Common myeloid progenitor, CD34-positive (primary cell): ENCODE measurements at regions not wholly inside any gene's neighbourhood (a gene's known extent, or its start where the extent isn't known, plus 50 kb on each side); places are given as distances from the start of the nearest gene placed in this dataset.
"Not testable (repeated sequence)": the region's sequence is repeated elsewhere in the genome, so short reads cannot be mapped to it uniquely, and the experiment has no call there.

Experiments used
- CTCF ChIA-PET: fragments of 350-600 bp; sonication (Branson Sonifier 250); formaldehyde crosslinking; loops from one replicate; lab custom pipeline; 2021; ENCODE audit warnings: antibody characterized with exemption; lab: Charles Lee
- POLR2A ChIA-PET: fragments of 350-600 bp; sonication (Branson Sonifier 250); formaldehyde crosslinking; loops from one replicate; lab custom pipeline; 2021; ENCODE audit warnings: antibody characterized with exemption; lab: Charles Lee
- DNase-seq, 3 donors: peaks; one replicate each; pipeline versions ENCODE4 v3.0.0 to v3.0.0-alpha.2; 2013
- H3K27ac ChIP-seq, 2 experiments: 1 replicate in 1 of 2; 2 replicates in 1 of 2; pipeline ENCODE4 v1.7.0; 2013; ENCODE audit warnings: inconsistent platforms in 2 of 2, low read length in 2 of 2, mild to moderate bottlenecking in 2 of 2, low read depth in 1 of 2, moderate library complexity in 1 of 2; ENCODE audit not compliant: severe bottlenecking in 2 of 2, insufficient read depth in 1 of 2, poor library complexity in 1 of 2
- H3K27me3 ChIP-seq, 5 experiments: replicated peaks in 2 of 5; 1 replicate in 3 of 5; 2 replicates in 2 of 5; pipeline versions ENCODE4 v1.6.1 to v1.7.0; 2013; ENCODE audit warnings: low read length in 4 of 5, mild to moderate bottlenecking in 2 of 5, moderate library complexity in 2 of 5, inconsistent platforms in 1 of 5; ENCODE audit not compliant: insufficient read depth in 5 of 5, control insufficient read depth in 4 of 5
- H3K36me3 ChIP-seq, 4 experiments: 1 replicate in 2 of 4; 2 replicates in 2 of 4; pipeline versions ENCODE4 v1.6.1 to v1.7.0; 2013; ENCODE audit warnings: low read length in 3 of 4, control low read depth in 1 of 4, mild to moderate bottlenecking in 1 of 4; ENCODE audit not compliant: control insufficient read depth in 4 of 4, insufficient read depth in 4 of 4
- H3K4me1 ChIP-seq, 4 experiments: 1 replicate in 3 of 4; 2 replicates in 1 of 4; pipeline versions ENCODE4 v1.6.1 to v1.7.1; 2013; ENCODE audit warnings: low read length in 3 of 4, mild to moderate bottlenecking in 3 of 4, control low read depth in 1 of 4, inconsistent platforms in 1 of 4, moderate library complexity in 1 of 4; ENCODE audit not compliant: control insufficient read depth in 4 of 4, insufficient read depth in 4 of 4; ENCODE audit errors: control extremely low read depth in 1 of 4
- H3K4me3 ChIP-seq, 7 experiments: 1 replicate in 4 of 7; 2 replicates in 3 of 7; pipeline versions ENCODE4 v1.5.1 to v1.7.0; 2013; ENCODE audit warnings: mild to moderate bottlenecking in 7 of 7, low read length in 6 of 7, moderate library complexity in 6 of 7, inconsistent platforms in 2 of 7, low read depth in 2 of 7, control low read depth in 1 of 7; ENCODE audit not compliant: insufficient read depth in 4 of 7, control insufficient read depth in 1 of 7; ENCODE audit errors: extremely low read depth in 1 of 7
- H3K9me3 ChIP-seq, 5 experiments: 1 replicate in 4 of 5; 2 replicates in 1 of 5; pipeline versions ENCODE4 v1.6.1 to v1.7.1; 2013; ENCODE audit warnings: low read length in 4 of 5, mild to moderate bottlenecking in 2 of 5, inconsistent platforms in 1 of 5, low read depth in 1 of 5, moderate library complexity in 1 of 5; ENCODE audit not compliant: control insufficient read depth in 4 of 5, insufficient read depth in 2 of 5; ENCODE audit errors: control extremely low read depth in 1 of 5
- WGBS: methylation state at CpG from one replicate; pipeline ENCODE4 v1.1.5; 2013; ENCODE audit not compliant: insufficient coverage; 5-methylcytosine and 5-hydroxymethylcytosine counted together

DNA sequence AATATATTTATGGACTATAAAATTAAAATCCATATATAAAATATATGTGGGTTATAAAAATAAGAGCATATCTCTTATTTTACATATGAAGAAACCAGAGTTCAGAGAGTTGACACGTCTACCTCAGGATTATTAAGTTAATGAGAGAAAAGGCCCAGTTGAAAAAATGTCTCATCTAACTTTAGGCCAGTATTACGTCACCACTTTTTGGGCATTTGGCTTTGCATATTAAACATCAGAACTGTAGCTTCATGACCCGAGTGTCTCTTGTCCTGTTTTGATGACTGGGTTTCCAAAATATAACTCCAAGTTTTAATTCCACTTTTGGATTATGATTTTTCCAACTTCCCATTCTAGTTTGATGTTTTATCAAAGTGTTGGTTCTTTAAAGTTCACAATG lies 1026.1 kb downstream of the SLC6A15 start:
- DNase-seq, result no peak
- no peak overlapping the region for H3K4me3 ChIP-seq
- no peak overlapping the region for H3K27ac ChIP-seq
- H3K36me3 ChIP-seq, result no peaks in the 10 kb centered on the region
- WGBS, result 100% methylated on average over 1 of the region's 3 CpGs
- CTCF ChIA-PET, result no interaction called here
- no peaks in the 10 kb centered on the region for H3K4me1 ChIP-seq
- no peaks in the 10 kb centered on the region for H3K27me3 ChIP-seq
- no peaks in the 10 kb centered on the region for H3K9me3 ChIP-seq
- POLR2A ChIA-PET, result no interaction called here

DNA sequence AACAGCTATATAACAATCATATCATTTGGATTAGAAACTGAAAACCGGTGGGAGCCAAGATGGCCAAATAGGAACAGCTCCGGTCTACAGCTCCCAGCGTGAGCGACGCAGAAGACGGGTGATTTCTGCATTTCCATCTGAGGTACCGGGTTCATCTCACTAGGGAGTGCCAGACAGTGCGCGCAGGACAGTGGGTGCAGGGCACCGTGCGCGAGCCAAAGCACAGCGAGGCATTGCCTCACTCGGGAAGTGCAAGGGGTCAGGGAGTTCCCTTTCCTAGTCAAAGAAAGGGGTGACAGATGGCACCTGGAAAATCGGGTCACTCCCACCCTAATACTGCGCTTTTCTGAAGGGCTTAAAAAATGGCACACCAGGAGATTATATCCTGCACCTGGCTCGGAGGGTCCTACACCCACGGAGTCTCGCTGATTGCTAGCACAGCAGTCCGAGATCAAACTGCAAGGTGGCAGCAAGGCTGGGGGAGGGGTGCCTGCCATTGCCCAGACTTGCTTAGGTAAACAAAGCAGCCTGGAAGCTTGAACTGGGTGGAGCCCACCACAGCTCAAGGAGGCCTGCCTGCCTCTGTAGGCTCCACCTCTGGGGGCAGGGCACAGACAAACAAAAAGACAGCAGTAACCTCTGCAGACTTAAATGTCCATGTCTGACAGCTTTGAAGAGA lies 1041.5 kb downstream of the SLC6A15 start:
- H3K9me3 ChIP-seq, H3K27me3 ChIP-seq, CTCF ChIA-PET, H3K27ac ChIP-seq, H3K36me3 ChIP-seq, H3K4me1 ChIP-seq, POLR2A ChIA-PET, DNase-seq, H3K4me3 ChIP-seq: not testable (repeated sequence)
- WGBS, result 92% methylated on average over 5 of the region's 20 CpGs

DNA sequence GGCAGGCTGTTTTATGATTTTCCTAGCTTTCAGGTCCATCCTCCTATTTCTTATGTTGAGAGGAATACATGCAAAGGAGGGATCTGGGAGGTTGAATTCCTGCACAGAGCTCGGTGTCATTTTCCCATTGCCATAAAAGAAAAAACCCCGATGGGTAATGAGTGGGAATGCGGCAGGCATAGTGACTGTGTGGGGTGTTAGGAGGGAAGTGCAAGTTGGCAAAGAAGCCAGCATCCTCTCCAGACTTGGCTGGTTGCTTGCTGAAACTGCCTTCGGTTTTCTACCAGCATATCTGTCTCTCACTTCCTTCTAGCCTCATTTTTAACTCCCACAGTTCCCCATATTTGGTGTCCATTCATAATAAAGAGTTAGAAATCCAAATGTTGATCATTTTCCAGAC lies 1046.1 kb downstream of the SLC6A15 start:
- Histone ChIP-seq H3K27me3 (no peaks in the 10 kb centered on the region), H3K27ac (no peak overlapping the region), H3K9me3 (no peaks in the 10 kb centered on the region), H3K4me3 (no peak overlapping the region), H3K36me3 (no peaks in the 10 kb centered on the region), H3K4me1 (no peaks in the 10 kb centered on the region)
- ChIA-PET CTCF (no interaction called here), POLR2A (no interaction called here)
- WGBS, result 97% methylated on average over 3 of the region's 4 CpGs
- no peak for DNase-seq

DNA sequence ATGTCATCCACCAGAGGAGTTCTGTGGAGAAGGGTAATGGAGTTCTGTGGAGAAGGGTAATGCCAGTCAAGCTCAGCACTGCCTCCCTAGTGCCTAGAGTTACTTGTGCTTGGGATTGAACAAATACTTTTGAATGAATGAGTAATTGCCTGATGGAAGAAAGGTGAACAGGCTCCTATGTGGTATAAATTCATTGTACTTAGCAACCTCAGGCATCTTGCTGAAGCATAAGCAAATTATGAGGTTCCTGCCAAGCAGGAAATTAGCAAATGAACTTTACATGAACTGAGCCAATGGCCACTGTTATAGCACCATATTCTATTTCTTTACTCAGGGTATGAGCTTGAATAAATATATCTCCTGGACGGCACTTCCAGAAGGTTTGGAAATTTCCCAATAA lies 1047.2 kb downstream of the SLC6A15 start:
- no peak for DNase-seq
- Histone ChIP-seq H3K4me1 (no peaks in the 10 kb centered on the region), H3K4me3 (no peak overlapping the region), H3K27ac (no peak overlapping the region), H3K36me3 (no peaks in the 10 kb centered on the region), H3K27me3 (no peaks in the 10 kb centered on the region), H3K9me3 (no peaks in the 10 kb centered on the region)
- WGBS, result no CpG with 5 or more reads among the region's 1 CpG
- CTCF ChIA-PET, result no interaction called here
- POLR2A ChIA-PET, result no interaction called here

DNA sequence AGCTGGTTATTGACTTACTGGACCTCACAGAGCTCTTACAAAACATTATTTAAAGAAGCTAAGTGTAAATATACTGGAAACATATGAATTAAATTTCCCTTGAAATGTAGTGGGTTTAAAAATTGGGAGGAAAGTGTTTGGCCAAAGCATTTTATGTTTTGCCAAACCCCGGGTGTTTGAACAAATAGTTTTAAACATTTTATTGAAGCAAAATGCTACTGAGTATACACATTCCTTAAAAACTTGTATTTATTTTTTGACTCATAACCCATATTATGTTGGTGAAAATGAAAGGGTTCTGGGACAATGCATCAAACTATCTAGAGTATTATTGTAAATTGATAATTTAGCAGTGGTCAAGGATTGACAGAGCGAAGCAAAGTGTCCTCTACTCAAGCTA lies 1048.5 kb downstream of the SLC6A15 start:
- Histone ChIP-seq H3K27ac (no peak overlapping the region), H3K36me3 (no peaks in the 10 kb centered on the region), H3K4me3 (no peak overlapping the region), H3K4me1 (no peaks in the 10 kb centered on the region), H3K27me3 (no peaks in the 10 kb centered on the region), H3K9me3 (no peaks in the 10 kb centered on the region)
- ChIA-PET POLR2A (no interaction called here), CTCF (no interaction called here)
- no peak for DNase-seq
- WGBS, result no CpG with 5 or more reads among the region's 2 CpGs

DNA sequence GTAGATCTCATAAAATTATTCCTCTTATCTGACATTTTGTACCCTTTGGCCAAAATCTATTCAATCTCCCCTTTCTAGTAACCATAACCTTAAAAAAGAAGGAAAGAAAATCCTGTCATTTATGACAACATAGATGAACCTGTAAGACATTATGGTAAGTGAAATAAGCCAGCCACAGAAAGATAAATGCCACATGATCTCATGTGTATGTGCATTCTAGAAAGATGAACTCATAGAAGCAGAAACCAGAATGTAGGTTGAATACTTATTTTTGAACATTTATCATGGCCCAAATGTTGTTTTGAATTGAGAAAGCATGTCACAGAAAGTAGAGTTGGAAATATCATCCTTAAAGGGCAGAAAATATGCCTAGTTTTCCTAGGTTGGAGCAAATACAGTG lies 1053.6 kb downstream of the SLC6A15 start:
- POLR2A ChIA-PET, result no interaction called here
- H3K27ac ChIP-seq, result no peak overlapping the region
- CTCF ChIA-PET, result no interaction called here

DNA sequence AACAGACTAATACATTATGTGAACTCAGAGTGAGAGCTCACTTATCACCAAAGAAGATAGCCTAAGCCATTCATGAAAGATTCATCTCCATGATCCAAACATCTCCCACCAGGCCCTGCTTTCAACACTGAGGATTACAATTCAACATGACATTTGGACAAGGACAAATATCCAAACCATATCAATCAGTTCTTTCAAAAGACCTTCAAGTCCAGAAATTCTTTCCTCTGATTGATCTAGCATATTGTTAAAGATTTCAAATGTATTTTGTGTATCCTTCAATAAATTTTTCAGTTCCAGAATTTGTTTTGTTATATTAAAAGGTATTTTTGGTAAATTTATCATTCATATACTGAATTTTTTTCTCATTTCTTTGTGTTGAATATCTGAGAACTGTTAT lies 1055.8 kb downstream of the SLC6A15 start:
- CTCF ChIA-PET, result no interaction called here
- H3K27me3 ChIP-seq, result no peaks in the 10 kb centered on the region
- POLR2A ChIA-PET, result no interaction called here

More for the DNA sequence above, 1053.6 kb downstream of the SLC6A15 start:
- H3K36me3 ChIP-seq, result no peaks in the 10 kb centered on the region
- DNase-seq, result no peak
- H3K4me1 ChIP-seq, result no peaks in the 10 kb centered on the region
- H3K9me3 ChIP-seq, result peaks cover 0 to 12% (median 1%) of the 10 kb centered on the region in 5 experiments
- H3K27me3 ChIP-seq, result no peaks in the 10 kb centered on the region
- no peak overlapping the region for H3K4me3 ChIP-seq

More for the DNA sequence above, 1055.8 kb downstream of the SLC6A15 start:
- H3K36me3 ChIP-seq, result no peaks in the 10 kb centered on the region
- DNase-seq, result no peak
- H3K9me3 ChIP-seq, result peaks cover 0 to 12% (median 1%) of the 10 kb centered on the region in 5 experiments
- no peak overlapping the region for H3K27ac ChIP-seq
- H3K4me1 ChIP-seq, result no peaks in the 10 kb centered on the region
- no peak overlapping the region for H3K4me3 ChIP-seq
